Liver (tissue), 3 donors: ENCODE measurements at regions not wholly inside any gene's neighbourhood (a gene's known extent, or its start where the extent isn't known, plus 50 kb on each side); places are given as distances from the start of the nearest gene placed in this dataset.

ENCODE experiments used
- RAD21 ChIP-seq, 2 donors: IDR thresholded peaks; 2 replicates each; pipeline ENCODE4 v1.6.1; 2016; ENCODE audit warnings: antibody characterized with exemption in 2 of 2, mild to moderate bottlenecking in 2 of 2
- TAF1 ChIP-seq: conservative IDR thresholded peaks from 2 replicates; pipeline ENCODE4 v1.6.1; 2016; ENCODE audit warnings: antibody characterized with exemption, mild to moderate bottlenecking
- YY1 ChIP-seq: IDR thresholded peaks from 2 replicates; pipeline ENCODE4 v1.6.1; 2016; ENCODE audit warnings: antibody characterized with exemption, mild to moderate bottlenecking
- TF ChIP-seq, protein P1 (sequence below): IDR thresholded peaks from 2 replicates; pipeline ENCODE4 v1.6.1; 2016; ENCODE audit warnings: antibody characterized with exemption
- TF ChIP-seq, protein P2 (sequence below): fragments of 150-350 bp; IDR thresholded peaks from 2 replicates; pipeline ENCODE4 v1.5.1; 2017; ENCODE audit warnings: improper control_type of control experiment, low read depth, low read length; ENCODE audit not compliant: missing input control
- donor health status: healthy.
- donor health status: healthy.

DNA sequence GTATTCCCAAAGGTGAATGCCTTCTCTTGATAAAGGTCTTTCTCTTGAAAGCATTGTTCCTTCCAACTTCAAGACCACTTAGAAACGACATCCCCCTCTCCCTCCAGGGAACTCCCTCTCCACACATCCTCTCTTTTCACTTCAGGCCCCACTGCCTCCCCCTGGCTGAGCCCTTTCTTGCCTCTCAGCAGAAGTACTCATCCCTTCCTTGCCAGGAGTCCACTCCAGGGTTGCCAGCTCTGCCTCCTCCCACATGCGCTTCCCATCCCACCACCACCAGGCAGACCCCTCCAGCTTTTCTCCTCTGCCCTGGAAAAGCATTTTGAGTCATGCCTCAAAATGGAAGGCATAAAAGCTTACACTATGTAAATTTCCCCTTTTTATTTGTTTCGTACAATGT lies 126.3 kb upstream of the SALL3 start:
- TF ChIP-seq, protein P1, sequence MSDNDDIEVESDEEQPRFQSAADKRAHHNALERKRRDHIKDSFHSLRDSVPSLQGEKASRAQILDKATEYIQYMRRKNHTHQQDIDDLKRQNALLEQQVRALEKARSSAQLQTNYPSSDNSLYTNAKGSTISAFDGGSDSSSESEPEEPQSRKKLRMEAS = no peak
- no peak for TF ChIP-seq RAD21 (IDR thresholded peaks at IDR 0.05)
- TF ChIP-seq, protein P2, sequence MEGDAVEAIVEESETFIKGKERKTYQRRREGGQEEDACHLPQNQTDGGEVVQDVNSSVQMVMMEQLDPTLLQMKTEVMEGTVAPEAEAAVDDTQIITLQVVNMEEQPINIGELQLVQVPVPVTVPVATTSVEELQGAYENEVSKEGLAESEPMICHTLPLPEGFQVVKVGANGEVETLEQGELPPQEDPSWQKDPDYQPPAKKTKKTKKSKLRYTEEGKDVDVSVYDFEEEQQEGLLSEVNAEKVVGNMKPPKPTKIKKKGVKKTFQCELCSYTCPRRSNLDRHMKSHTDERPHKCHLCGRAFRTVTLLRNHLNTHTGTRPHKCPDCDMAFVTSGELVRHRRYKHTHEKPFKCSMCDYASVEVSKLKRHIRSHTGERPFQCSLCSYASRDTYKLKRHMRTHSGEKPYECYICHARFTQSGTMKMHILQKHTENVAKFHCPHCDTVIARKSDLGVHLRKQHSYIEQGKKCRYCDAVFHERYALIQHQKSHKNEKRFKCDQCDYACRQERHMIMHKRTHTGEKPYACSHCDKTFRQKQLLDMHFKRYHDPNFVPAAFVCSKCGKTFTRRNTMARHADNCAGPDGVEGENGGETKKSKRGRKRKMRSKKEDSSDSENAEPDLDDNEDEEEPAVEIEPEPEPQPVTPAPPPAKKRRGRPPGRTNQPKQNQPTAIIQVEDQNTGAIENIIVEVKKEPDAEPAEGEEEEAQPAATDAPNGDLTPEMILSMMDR = no peak
- TF ChIP-seq TAF1 = no peak
- TF ChIP-seq YY1 = no peak
